SK-N-MC (cell line): ENCODE measurements at regions not wholly inside any gene's neighbourhood (a gene's known extent, or its start where the extent isn't known, plus 50 kb on each side); places are given as distances from the start of the nearest gene placed in this dataset.

Source experiments
- DNase-seq: peaks from one replicate; pipeline ENCODE4 v3.0.0-alpha.2; 2011; ENCODE audit warnings: low read depth, low spot score
- H3K27ac ChIP-seq: fragments of 200-600 bp; sonication (generic); 2 replicates; pipeline ENCODE4 v1.5.1; 2016; ENCODE audit warnings: mixed run types
- H3K36me3 ChIP-seq: fragments of 200-600 bp; sonication (generic); 2 replicates; pipeline ENCODE4 v1.6.1; 2017; ENCODE audit warnings: antibody characterized with exemption, low read length, mixed read lengths; ENCODE audit not compliant: insufficient read depth
- H3K4me3 ChIP-seq: fragments of 200-600 bp; sonication (generic); 2 replicates; pipeline ENCODE4 v1.5.1; 2016
- H3K9ac ChIP-seq: fragments of 200-600 bp; sonication (generic); 2 replicates; pipeline ENCODE4 v1.8.0; 2017; ENCODE audit warnings: mixed run types, mixed read lengths; ENCODE audit not compliant: insufficient read length
- H3K9me3 ChIP-seq: fragments of 200-600 bp; sonication (generic); 2 replicates; pipeline ENCODE4 v1.6.1; 2017; ENCODE audit warnings: low read depth, mild to moderate bottlenecking, antibody characterized with exemption, low read length, moderate library complexity, mixed read lengths
- EZH2 ChIP-seq: fragments of 200-600 bp; sonication (generic); IDR thresholded peaks from one replicate; pipeline ENCODE4 v1.6.1; 2017; ENCODE audit warnings: antibody characterized with exemption
- FOXP2 ChIP-seq: optimal IDR thresholded peaks from 2 replicates; pipeline ENCODE3; 2011; ENCODE audit warnings: mild to moderate bottlenecking, moderate library complexity; ENCODE audit not compliant: insufficient read depth; ENCODE audit errors: extremely low read length, control extremely low read depth
- POLR2AphosphoS5 ChIP-seq: IDR thresholded peaks from 2 replicates; pipeline ENCODE4 v1.6.1; 2012; ENCODE audit warnings: mild to moderate bottlenecking, low read depth, low read length, borderline replicate concordance

DNA sequence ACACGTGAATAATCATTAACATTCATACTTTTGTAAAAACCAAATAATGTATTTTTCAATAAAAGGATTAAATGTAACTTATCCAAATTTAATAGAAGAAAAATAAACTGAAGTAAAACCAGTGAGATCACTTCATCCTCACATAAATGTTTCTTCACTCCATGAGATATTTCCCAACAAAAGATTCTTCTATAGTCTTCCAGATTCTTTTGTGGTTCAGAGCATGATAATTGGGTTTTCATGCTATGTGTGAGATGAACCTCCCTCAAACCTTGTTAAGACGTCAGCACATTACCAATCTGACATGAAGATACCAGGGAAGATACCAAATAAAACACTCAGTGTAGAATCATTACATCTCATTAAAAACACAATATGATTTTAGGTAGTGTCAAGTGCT is 62.9 kb upstream of the OXGR1 start:
- Histone ChIP-seq H3K9ac (no peak overlapping the region), H3K9me3 (no peaks in the 10 kb centered on the region), H3K36me3 (no peaks in the 10 kb centered on the region), H3K4me3 (no peak overlapping the region), H3K27ac (no peak overlapping the region)
- TF ChIP-seq FOXP2 = no peak
- TF ChIP-seq EZH2 = no peak
- no peak for TF ChIP-seq POLR2AphosphoS5
- DNase-seq = no peak

DNA sequence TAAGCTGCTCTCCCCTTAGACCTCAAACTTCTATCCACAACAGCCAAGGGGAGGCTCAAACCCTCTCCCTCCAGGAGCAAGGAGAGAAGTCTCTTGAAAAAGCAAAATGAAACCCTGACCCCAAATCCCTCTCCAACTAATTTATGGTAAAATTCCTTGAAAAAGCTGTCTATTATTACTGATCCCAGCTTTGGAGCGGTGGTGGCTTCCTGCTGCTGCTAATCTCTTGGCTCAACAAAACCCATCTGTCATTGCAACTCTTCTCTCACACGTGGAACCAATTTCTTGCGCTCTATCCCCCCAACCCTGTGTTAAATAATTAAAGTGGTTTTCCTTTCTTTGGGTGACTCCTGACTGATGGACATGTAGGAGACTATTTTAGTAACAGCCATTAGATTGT is 64.1 kb upstream of the OXGR1 start:
- Histone ChIP-seq H3K4me3 (no peak overlapping the region), H3K9ac (no peak overlapping the region), H3K27ac (no peak overlapping the region), H3K36me3 (no peaks in the 10 kb centered on the region), H3K9me3 (no peaks in the 10 kb centered on the region)
- no peak for DNase-seq
- TF ChIP-seq POLR2AphosphoS5 = no peak
- no peak for TF ChIP-seq EZH2
- TF ChIP-seq FOXP2 = no peak

DNA sequence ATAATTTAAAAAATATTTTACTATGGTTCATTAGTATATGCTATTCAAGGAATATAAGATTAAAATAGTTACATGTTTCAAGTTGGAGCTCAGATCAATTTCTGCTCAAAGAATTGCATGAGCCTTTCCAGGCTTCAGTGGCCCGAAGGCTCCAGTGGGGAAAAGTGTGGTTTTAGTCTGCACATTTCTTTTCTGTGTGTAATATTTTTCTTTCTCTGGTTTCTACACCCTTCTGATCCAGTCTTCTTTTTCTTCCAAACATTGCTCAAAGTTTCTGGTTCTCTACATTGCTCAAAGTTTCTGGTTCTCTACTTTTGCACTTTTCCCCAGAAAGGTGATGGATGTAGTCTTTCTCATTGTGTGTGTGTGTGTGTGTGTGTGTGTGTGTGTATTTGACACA is 64.7 kb upstream of the OXGR1 start:
- H3K9ac ChIP-seq = no peak overlapping the region
- no peaks in the 10 kb centered on the region for H3K36me3 ChIP-seq
- H3K9me3 ChIP-seq = no peaks in the 10 kb centered on the region
- H3K4me3 ChIP-seq = no peak overlapping the region
- DNase-seq = no peak
- no peak overlapping the region for H3K27ac ChIP-seq
- TF ChIP-seq POLR2AphosphoS5 = no peak

DNA sequence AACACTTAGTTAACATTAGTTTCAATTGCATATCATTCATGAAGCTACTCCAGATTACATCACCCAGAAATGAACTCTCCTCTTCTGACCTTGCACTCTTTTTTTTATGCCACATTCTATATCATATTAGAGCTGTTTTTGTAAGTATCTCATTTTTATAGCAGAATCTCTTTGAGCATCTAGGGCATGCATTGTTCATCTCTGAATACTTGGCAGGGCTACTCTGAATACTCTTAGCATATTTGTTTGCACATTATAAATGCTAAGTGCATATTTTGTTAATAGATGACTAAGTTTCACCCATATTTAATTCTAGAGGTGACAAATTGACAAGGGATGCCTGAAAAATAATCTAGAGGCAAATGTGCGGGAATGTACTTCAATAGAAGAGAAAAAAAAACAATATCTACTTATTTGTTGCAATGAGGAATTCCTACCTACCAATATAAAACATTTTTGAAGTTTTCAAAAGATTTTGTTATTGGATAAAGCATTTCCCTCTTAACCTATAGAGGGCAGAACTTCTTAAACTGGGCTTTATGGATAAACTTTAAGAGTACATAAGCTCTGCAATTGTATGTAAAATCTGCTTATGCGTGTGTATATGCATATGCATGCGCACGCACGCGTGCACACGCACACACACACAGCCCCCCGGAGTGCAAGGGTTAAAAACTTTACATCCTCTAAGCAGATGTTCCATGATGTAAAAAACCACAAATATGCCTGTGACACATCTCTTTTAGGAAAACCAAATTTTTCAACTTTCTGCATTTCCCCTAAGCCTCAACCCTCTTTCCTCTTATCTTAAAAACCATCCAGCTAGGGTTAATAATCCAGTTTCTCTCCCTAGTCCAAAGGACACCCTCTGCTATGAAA is 73.0 kb upstream of the OXGR1 start:
- no peak for TF ChIP-seq EZH2
- TF ChIP-seq FOXP2 = no peak
- TF ChIP-seq POLR2AphosphoS5 = no peak
- Histone ChIP-seq H3K9ac (no peak overlapping the region), H3K9me3 (no peaks in the 10 kb centered on the region), H3K27ac (no peak overlapping the region), H3K36me3 (no peaks in the 10 kb centered on the region), H3K4me3 (no peak overlapping the region)
- DNase-seq = no peak

DNA sequence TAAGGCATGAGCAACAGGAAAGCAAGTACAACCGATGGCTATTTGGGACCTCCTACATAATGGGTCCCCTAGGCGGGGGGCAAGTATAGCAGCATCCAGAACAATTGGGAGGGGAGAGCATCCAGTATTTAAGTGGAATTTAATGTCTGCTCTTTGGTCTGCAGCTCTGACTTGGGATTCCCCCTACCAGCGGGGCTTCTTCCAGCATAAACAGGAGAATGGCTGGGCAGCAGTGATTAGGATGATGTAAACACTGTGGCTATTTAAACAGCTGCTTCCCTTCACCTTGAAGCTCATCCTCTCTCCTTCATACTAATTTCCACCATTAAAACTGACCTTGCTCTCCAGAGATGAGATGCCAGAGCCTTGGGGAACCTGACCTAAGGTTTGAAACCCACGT is 73.9 kb upstream of the OXGR1 start:
- TF ChIP-seq EZH2 = no peak
- no peak for TF ChIP-seq FOXP2
- no peak for TF ChIP-seq POLR2AphosphoS5
- Histone ChIP-seq H3K9me3 (no peaks in the 10 kb centered on the region), H3K9ac (no peak overlapping the region), H3K4me3 (no peak overlapping the region), H3K36me3 (no peaks in the 10 kb centered on the region), H3K27ac (no peak overlapping the region)
- DNase-seq = no peak

DNA sequence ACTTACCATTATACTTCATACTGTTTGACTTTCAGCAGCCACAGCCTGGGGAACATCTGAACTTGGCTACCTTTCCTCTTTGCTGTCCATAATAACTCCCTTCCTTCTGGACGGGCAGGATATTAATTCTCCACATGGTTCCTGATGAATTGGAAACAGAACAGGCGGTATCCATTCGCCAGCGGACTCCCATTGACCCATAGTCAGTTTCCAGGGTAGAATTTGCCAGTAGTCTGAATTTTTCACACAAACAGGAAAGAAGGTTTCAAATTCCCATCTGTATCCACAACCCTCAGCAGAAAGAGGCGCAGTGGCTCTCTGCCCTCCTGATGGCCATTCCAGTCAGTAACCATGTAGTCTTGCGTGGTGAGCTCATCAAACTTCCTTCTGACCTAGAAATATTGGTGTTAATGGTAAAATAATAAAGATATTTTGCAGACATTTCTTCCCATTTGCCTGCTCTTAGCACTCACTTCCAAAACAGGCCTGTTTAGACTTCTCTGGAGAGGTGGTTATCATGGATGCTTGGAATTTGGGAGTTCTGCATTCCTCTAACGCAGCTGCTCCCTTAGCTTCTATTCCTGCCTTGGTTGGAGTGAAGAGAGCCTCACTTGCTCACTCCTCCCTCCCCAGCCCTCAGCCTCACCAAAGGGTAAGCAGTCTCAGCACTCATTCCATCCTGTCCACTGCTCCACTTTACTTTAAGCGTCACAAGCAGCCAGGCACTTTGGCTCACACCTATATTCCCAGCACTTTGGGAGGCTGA is 75.0 kb upstream of the OXGR1 start:
- Histone ChIP-seq H3K36me3 (no peaks in the 10 kb centered on the region), H3K4me3 (no peak overlapping the region), H3K27ac (no peak overlapping the region), H3K9ac (no peak overlapping the region), H3K9me3 (peaks cover 2% of the 10 kb centered on the region; the same call in 1 of the 2 replicates)
- no peak for DNase-seq
- TF ChIP-seq EZH2 (no peak), FOXP2 (no peak), POLR2AphosphoS5 (no peak)

DNA sequence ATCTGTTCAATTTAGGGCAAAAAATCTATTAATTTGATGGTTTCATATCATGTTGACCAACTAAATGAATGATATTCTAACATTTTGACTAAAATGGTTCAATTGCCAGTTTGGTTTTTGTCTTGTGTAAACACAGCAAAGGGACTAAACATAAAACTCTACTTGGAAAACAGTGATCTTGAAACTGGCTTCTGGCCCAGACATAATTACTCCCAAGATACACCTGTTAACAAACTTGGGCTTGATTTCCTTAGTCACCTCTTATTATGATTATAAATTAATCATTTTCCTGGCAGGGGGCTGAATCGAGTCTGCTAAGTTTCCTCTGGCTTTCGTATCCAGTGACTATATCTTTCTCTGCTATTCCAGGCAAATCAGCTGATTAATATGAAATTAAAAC is 78.0 kb upstream of the OXGR1 start:
- TF ChIP-seq EZH2 (no peak), POLR2AphosphoS5 (no peak), FOXP2 (no peak)
- Histone ChIP-seq H3K9me3 (peaks cover 6% of the 10 kb centered on the region; the same call in 1 of the 2 replicates), H3K9ac (no peak overlapping the region), H3K4me3 (no peak overlapping the region), H3K27ac (no peak overlapping the region), H3K36me3 (no peaks in the 10 kb centered on the region)
- no peak for DNase-seq

DNA sequence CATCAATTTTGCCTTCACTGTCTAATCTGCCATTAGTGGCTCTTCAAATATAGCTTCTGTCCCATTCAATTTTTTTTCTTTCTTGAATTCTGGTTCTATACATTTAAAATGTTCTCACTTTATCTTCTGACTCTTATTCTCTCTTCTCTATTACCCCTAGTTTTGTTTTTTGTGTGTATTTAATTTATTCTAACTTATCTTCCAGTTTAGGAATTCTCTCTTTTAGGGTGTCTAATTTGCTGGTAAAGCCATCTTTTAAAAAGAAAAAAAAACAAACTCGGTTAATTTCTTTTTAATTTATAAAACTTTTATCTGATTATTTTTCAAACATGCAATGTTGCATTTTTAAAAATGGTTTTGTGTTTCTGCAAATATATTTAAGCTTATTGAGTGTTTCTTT is 80.3 kb upstream of the OXGR1 start:
- Histone ChIP-seq H3K9me3 (peaks cover 6% of the 10 kb centered on the region; the same call in 1 of the 2 replicates), H3K27ac (no peak overlapping the region), H3K4me3 (no peak overlapping the region), H3K36me3 (no peaks in the 10 kb centered on the region), H3K9ac (no peak overlapping the region)
- DNase-seq = no peak
- TF ChIP-seq EZH2 (no peak), FOXP2 (no peak), POLR2AphosphoS5 (no peak)
